ENCODE measurements at regions not wholly inside any gene's neighbourhood (a gene's known extent, or its start where the extent isn't known, plus 50 kb on each side); places are given as distances from the start of the nearest gene placed in this dataset.

DNA sequence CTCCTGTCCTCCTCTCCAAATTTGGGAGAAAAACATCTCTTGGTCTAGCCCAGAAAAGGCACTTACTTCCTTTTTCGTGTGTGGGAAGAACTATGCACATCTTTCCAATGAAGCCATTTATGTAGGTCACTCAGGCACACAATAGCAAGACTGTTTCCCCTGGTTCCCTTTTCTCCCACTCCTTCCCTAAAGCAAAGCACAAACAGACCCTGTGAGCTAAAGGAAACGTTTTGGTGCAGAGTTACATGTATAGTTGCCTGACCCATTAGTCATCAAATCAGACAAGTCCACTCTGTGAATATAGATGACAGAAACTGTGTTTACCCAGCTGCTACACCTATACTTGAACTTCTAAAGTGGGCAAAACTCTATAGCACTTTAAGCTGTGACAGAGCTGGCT is 474.6 kb downstream of the COL12A1 start:
- no peak for TF ChIP-seq CBX3 (IDR thresholded peaks at IDR 0.05; ENCODE audit: borderline replicate concordance in 1 of 2, low read length in 2 of 2)
- TF ChIP-seq HDAC6 (IDR thresholded peaks at IDR 0.05; ENCODE audit: low read depth, low read length), result no peak
- no peak for TF ChIP-seq EP300 (IDR thresholded peaks at IDR 0.05; ENCODE audit: low read length)
- TF ChIP-seq LCOR (CRISPR knock-in tag; IDR thresholded peaks at IDR 0.05), result no peak
- TF ChIP-seq, protein P1, sequence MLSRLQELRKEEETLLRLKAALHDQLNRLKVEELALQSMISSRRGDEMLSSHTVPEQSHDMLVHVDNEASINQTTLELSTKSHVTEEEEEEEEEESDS (CRISPR knock-in tag; IDR thresholded peaks at IDR 0.05), result no peak
- TF ChIP-seq, protein P2, sequence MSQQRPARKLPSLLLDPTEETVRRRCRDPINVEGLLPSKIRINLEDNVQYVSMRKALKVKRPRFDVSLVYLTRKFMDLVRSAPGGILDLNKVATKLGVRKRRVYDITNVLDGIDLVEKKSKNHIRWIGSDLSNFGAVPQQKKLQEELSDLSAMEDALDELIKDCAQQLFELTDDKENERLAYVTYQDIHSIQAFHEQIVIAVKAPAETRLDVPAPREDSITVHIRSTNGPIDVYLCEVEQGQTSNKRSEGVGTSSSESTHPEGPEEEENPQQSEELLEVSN (IDR thresholded peaks at IDR 0.05; ENCODE audit: borderline replicate concordance in 1 of 2, extremely low read depth in 1 of 2, insufficient read depth in 1 of 2, insufficient read length in 1 of 2, low read depth in 1 of 2, low read length in 1 of 2, poor library complexity in 1 of 2, severe bottlenecking in 1 of 2), result no peak
- TF ChIP-seq, protein P3, sequence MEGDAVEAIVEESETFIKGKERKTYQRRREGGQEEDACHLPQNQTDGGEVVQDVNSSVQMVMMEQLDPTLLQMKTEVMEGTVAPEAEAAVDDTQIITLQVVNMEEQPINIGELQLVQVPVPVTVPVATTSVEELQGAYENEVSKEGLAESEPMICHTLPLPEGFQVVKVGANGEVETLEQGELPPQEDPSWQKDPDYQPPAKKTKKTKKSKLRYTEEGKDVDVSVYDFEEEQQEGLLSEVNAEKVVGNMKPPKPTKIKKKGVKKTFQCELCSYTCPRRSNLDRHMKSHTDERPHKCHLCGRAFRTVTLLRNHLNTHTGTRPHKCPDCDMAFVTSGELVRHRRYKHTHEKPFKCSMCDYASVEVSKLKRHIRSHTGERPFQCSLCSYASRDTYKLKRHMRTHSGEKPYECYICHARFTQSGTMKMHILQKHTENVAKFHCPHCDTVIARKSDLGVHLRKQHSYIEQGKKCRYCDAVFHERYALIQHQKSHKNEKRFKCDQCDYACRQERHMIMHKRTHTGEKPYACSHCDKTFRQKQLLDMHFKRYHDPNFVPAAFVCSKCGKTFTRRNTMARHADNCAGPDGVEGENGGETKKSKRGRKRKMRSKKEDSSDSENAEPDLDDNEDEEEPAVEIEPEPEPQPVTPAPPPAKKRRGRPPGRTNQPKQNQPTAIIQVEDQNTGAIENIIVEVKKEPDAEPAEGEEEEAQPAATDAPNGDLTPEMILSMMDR (IDR thresholded peaks at IDR 0.05 in 2 of 3, conservative IDR thresholded peaks at IDR 0.05 in 1 of 3; ENCODE audit: insufficient read depth in 2 of 3, low read depth in 1 of 3, low read length in 3 of 3), result no peak
- no peak for TF ChIP-seq YY1 (IDR thresholded peaks at IDR 0.05; ENCODE audit: borderline replicate concordance in 1 of 3, control insufficient read depth in 1 of 3, extremely low read depth in 1 of 3, insufficient read depth in 3 of 3, insufficient read length in 1 of 3, insufficient replicate concordance in 2 of 3, low read depth in 1 of 3, low read length in 2 of 3)
- TF ChIP-seq, protein P4, sequence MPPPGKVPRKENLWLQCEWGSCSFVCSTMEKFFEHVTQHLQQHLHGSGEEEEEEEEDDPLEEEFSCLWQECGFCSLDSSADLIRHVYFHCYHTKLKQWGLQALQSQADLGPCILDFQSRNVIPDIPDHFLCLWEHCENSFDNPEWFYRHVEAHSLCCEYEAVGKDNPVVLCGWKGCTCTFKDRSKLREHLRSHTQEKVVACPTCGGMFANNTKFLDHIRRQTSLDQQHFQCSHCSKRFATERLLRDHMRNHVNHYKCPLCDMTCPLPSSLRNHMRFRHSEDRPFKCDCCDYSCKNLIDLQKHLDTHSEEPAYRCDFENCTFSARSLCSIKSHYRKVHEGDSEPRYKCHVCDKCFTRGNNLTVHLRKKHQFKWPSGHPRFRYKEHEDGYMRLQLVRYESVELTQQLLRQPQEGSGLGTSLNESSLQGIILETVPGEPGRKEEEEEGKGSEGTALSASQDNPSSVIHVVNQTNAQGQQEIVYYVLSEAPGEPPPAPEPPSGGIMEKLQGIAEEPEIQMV (tag; conservative IDR thresholded peaks at IDR 0.05; ENCODE audit: low read depth), result no peak
- no peak for TF ChIP-seq CEBPB (tag; IDR thresholded peaks at IDR 0.05)
- TF ChIP-seq HNRNPK (IDR thresholded peaks at IDR 0.05; ENCODE audit: low read depth, low read length, poor library complexity, severe bottlenecking), result no peak
- TF ChIP-seq, protein P5, sequence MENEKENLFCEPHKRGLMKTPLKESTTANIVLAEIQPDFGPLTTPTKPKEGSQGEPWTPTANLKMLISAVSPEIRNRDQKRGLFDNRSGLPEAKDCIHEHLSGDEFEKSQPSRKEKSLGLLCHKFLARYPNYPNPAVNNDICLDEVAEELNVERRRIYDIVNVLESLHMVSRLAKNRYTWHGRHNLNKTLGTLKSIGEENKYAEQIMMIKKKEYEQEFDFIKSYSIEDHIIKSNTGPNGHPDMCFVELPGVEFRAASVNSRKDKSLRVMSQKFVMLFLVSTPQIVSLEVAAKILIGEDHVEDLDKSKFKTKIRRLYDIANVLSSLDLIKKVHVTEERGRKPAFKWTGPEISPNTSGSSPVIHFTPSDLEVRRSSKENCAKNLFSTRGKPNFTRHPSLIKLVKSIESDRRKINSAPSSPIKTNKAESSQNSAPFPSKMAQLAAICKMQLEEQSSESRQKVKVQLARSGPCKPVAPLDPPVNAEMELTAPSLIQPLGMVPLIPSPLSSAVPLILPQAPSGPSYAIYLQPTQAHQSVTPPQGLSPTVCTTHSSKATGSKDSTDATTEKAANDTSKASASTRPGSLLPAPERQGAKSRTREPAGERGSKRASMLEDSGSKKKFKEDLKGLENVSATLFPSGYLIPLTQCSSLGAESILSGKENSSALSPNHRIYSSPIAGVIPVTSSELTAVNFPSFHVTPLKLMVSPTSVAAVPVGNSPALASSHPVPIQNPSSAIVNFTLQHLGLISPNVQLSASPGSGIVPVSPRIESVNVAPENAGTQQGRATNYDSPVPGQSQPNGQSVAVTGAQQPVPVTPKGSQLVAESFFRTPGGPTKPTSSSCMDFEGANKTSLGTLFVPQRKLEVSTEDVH (IDR thresholded peaks at IDR 0.05; ENCODE audit: low read depth, partially characterized antibody), result no peak
- TF ChIP-seq POLR2A (conservative IDR thresholded peaks at IDR 0.05), result no peak

Measured in K562 (cell line).